ENCODE measurements at regions not wholly inside any gene's neighbourhood (a gene's known extent, or its start where the extent isn't known, plus 50 kb on each side); places are given as distances from the start of the nearest gene placed in this dataset.
A peak's percentile ranks its signal among the peaks of the same experiment; 100 is the strongest.
"Not testable (repeated sequence)": the region's sequence is repeated elsewhere in the genome, so short reads cannot be mapped to it uniquely, and the experiment has no call there.

DNA sequence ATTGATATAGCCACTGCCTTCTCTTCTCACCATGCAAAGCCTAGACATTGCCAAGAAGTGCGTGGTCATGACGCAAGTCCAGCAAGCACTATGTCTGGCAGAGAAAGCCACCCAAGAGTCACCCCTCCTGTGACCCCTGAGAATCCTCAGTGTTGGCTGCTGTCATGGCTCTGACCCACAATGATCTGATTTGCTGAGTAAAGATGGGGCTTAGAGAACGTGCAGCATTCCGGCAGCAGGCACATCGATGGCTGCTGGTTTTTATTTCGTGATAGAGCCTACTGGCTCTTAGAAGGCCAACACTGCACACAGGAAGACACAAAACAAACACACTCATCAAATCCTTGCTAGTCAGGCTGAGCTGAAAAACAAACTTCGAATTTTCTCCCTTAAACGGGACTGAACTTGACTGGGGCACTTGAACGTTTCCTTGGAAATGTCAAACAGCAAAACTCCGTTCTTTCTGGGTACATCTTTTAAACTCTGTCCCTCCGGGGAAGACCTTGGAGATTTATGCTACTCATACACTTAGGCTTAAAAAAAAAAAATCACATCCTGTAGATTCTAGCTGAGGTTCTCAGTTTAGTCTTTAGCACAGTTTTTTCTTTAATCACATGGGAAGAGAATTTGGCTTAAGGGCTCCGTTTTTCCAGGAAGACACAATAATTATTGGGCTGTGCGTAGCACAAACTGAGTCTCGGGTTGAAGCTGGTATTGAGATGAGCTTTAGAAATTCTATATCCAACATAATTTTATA is 88.2 kb upstream of the BASP1 start:
- DNase-seq: peak; percentile 54

- not testable (repeated sequence) for DNase-seq
These were observed 87.1 kb upstream of the BASP1 start for GRCh38 chr5:17130302-17130701.

DNA sequence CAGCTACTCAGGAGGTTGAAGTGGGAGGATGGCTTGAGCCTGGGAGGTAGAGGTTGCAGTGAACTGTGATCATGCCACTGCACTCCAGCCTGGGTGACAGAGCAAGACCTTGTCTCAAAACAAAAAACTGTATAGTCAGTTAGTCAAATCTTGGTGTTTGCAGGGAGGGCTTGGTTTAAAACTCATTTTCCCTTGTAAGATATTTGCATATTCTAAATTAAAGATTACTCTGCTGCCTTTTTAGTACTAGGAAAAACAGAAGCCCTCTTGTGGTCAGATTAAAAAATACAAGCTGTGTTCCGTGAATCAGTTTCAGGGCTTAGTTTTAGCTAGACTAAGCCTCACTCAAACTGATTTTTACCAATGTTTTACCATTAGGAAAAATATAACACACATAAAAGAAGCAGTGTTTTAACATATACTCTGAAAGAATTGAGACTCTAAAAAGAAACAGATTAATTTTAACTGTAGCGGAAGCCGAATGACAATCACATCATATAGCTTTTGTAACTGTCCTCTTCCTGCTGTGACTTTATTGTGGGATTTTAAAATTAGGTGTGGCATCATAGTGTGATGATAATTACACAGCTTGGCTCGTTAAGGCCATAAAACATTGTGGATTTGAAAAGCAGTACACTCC is 84.9 kb upstream of the BASP1 start:
- peak; percentile 73 for DNase-seq

GRCh38 chr5:17135050-17135449 is 82.4 kb upstream of the BASP1 start:
- DNase-seq: no peak

GRCh38 chr5:17143335-17143734 is 74.1 kb upstream of the BASP1 start:
- DNase-seq: peak; percentile 76

DNA sequence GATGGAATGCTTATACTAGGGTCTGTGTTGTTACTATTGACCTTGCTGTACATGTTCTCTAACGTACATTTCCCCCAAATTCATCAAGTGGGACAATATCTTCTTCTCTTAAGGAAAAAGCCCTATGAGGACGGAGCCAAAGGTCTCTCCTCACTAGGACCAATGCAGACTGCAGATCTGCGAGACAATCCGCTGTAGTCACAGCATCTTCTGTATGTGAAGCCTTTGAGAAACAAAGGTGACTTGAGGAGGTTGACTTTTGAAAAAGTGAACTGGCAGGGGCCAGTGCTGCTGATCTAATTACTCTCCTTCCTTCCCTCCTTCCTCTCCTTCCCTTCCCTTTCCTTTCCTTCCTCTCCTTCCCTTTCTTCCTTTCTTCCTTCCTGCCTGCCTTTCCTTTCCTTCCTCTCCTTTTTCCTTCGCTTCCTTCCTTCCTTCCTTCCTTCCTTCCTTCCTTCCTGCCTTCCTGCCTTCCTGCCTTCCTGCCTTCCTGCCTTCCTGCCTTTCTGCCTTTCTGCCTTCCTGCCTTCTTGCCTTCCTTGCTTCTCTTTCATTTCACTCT is 71.1 kb upstream of the BASP1 start:
- no peak for DNase-seq

DNA sequence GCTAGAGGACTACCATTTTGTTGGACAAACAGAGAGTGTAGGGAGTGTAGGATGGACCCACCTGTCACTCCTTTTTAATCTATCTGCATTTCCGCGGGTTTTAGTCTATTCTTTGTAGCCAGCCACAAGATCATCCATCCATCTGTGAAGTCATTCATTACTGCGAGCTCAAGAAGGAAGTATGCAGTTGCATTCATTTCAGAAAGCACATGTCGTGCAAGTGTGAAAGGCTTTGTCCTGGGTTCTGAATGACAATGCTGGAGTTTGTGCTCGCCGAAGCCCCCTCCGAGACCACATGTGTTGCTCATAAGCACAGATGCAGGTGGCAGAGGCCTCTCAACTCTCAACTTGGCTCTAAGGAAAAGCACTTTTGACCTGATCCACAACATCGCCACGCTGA is 70.3 kb upstream of the BASP1 start:
- peak; percentile 29 for DNase-seq

DNA sequence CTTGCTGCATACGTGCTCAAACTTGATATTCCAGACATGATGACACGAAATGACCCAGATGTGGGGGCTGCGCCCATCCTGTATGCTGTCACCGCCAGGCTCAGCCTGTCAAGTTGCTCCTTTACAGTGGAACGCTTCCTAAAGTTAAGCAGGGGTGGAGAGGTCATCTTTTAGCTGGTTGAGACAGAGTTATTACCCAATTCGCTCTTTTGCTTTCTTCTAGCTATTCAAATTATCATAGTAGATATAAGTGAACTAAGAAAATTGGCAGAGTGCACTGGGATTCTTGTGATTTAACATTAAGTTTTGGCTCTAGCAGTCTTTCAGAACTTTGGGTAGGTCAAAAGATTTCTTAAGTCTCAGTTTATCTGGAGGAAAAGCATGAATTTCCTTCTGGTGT is 69.8 kb upstream of the BASP1 start:
- DNase-seq: no peak

DNA sequence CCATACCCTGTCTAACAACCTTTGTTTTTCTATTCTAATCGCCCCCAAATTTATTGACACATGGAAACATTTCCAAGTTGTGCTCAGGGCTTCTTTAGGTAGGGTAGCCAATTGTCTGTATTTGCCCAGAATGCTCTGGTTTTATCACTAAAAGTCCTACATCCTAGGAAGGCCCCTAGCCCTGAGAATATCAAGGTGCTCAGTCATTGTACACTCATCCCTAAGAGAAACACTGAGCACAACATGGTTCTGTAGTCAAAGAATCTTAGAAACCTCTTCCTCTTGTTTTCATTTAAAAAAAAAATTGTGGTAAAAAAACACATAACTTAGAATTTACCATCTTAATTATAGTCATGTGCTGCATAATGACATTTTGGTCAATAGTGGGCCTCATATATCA is 69.0 kb upstream of the BASP1 start:
- DNase-seq: no peak

DNA sequence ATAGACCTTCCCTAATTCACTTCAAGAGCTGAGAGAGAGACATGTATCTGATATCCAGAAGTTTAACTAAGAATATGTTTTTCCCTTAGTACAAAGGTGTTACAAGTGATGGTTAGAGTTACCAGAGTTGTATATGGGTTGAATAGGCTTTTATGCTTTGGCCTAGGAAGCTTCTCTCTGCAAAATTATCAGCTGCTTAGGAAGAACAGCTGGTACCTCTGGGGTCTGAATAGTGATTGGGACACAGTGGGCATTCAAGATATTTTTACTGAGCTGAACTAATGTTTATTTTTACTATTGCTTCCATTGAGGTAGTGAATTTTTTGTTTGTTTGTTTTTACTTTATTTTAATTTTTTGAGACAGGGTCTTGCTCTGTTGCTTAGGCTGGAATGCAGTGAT is 67.6 kb upstream of the BASP1 start:
- DNase-seq: peak; percentile 40

DNA sequence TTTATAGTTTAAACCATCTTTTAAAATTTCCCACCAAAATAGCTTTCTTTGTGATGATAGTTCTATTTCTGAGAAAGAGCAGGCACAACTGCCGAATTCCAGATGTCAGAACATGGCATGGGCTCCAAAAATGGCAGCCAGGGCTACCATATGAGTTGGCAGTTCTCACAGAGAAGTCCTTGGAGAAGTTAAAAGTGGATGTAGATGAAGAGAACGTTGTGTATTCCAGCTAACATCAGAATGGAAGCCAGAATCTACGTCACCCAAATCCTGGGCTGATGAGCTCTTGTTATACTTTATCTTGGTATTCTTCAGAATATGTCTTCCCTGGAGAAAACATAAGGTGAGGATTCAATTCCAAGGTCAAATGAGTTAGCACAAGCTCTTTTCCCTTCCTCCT is 66.9 kb upstream of the BASP1 start:
- peak; percentile 23 for DNase-seq

- DNase-seq: no peak
These were observed 65.7 kb upstream of the BASP1 start for GRCh38 chr5:17151686-17152085.

- no peak for DNase-seq
These were observed 63.0 kb upstream of the BASP1 start for GRCh38 chr5:17154211-17154996.

DNA sequence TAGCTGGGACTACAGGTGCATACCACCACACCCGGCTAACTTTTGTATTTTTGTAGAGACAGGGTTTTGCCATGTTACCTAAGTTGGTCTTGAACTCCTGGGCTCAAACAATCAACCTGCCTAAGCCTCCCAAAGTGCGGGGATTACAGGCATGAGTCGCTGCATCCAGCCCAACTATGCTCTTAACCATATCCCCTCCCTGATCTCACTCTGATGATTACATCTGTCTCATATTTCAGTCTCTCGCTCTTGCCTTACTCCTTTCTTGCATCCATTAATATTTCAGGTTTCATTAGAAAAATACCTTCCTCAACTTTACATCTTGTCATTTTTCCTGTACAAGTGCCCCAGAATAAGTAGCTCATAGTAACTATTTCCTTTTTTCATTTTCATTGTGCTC is 61.0 kb upstream of the BASP1 start:
- no peak for DNase-seq

- no peak for DNase-seq
These were observed 60.1 kb upstream of the BASP1 start for GRCh38 chr5:17157294-17157693.

DNA sequence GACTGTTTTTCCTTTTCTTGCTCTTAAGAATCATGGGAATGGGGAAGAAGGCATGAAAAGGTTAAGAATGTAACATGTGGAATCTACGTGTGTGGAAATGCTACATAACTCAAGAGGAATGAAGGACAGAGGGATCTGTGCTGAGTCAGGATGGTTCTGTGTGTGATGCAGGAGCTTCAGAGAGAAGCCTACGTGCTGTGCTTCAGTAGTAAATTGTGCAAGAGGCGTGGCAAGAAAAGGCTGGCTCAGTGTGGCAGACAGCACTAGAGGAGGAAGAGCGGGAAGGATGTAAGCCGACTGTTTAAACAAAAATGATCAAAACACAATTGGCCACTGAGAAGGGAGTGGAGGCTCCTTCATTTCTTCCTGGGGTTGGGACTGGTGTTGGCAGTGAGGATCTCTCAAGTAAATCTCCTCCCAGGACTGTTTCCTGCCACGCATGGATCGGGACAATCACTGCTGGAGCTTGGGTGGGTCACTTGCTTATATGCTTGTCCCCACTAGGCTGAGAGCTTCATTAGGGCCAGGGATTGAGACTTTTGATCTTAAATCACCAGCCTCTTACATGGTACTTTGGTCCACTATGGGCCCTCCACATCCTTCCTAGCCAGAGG is 59.4 kb upstream of the BASP1 start:
- DNase-seq: no peak

- no peak for DNase-seq
These were observed 56.7 kb upstream of the BASP1 start for GRCh38 chr5:17160756-17161040.

GRCh38 chr5:17161662-17162061 is 55.8 kb upstream of the BASP1 start:
- no peak for DNase-seq

DNA sequence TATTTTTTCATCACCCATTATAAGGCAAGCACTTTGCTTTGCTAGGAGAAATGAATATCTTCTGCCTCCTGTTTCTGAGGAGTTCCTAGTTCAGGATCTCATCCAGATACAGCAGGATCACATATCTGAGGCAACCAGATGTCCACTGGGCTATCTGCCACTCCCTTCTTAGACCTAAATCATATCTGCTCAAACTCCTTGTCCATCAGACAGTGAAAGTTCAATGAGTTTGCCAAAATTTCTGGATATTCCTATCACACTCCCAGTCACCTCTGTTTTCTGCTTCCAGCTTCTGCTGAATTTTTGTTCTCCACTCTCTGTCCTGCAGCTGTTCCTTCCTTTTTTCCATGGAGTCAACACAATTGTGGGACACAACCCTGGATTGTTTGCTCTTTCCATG is 54.2 kb upstream of the BASP1 start:
- no peak for DNase-seq

DNA sequence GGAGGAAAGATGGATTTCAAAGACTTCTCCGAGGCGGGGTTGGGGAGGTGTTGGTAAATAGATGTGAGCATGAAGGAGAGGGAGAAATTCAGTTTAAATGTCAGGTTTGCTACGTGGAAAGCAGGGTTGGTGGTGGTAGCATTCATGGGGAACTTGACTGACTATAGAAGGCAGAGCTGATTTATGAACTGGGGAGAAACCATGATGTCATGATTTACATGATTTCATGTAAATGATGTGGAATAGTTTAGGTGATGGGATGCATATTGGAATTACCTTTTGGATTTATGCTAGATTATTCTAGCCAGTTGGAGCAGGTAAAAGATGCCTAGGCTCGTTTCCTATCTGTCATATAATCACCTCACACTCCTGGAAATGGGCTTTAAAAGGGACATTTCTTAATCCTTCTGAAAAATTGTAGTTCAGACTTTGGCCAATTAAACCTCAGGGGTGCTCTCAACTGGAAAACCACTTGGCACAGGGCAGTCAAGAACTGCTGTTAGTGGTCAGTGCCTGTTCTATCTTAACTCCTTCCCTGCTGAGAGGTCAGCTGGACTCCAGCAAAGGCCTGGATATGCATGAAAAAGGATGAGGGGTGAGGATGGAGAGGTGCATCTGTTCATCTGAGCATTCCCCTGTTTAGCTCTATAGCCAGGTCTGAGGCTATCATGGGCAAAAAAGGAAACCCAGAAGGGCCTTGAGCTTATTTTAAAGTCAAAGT is 50.1 kb upstream of the BASP1 start:
- no peak for DNase-seq
